Liver (tissue), 8 donors: ENCODE measurements at regions not wholly inside any gene's neighbourhood (a gene's known extent, or its start where the extent isn't known, plus 50 kb on each side); places are given as distances from the start of the nearest gene placed in this dataset.

Experiments used
- DNase-seq: peaks from one replicate; pipeline ENCODE4 v3.0.0-alpha.2; 2017; ENCODE audit warnings: low spot score
- H3K27ac ChIP-seq, 2 donors: one replicate each; pipeline ENCODE4 v1.7.0; 2013; ENCODE audit warnings: inconsistent platforms in 2 of 2, low read length in 2 of 2, control low read depth in 1 of 2, low read depth in 1 of 2, mild to moderate bottlenecking in 1 of 2
- H3K27me3 ChIP-seq, 4 donors: one replicate each; pipeline versions ENCODE4 v1.6.1 to v1.7.0; 2013; ENCODE audit warnings: low read length in 3 of 4, inconsistent platforms in 1 of 4, mild to moderate bottlenecking in 1 of 4, moderate library complexity in 1 of 4; ENCODE audit not compliant: control insufficient read depth in 4 of 4, insufficient read depth in 4 of 4
- H3K36me3 ChIP-seq, 4 donors: one replicate each; pipeline versions ENCODE4 v1.6.1 to v1.7.0; 2013; ENCODE audit warnings: low read length in 3 of 4, mild to moderate bottlenecking in 3 of 4, low read depth in 1 of 4, moderate library complexity in 1 of 4; ENCODE audit not compliant: control insufficient read depth in 4 of 4, insufficient read depth in 3 of 4
- H3K4me1 ChIP-seq, 4 donors: one replicate each; pipeline versions ENCODE4 v1.6.1 to v1.7.0; 2013; ENCODE audit warnings: low read length in 3 of 4, mild to moderate bottlenecking in 3 of 4, moderate library complexity in 1 of 4; ENCODE audit not compliant: control insufficient read depth in 4 of 4, insufficient read depth in 4 of 4
- H3K4me3 ChIP-seq, 3 donors: one replicate each; pipeline versions ENCODE4 v1.6.1 to v1.7.0; 2013; ENCODE audit warnings: low read length in 3 of 3, control low read depth in 1 of 3, low read depth in 1 of 3, mild to moderate bottlenecking in 1 of 3
- H3K9ac ChIP-seq, 2 donors: one replicate each; pipeline ENCODE4 v1.7.0; 2013; ENCODE audit warnings: low read length in 2 of 2, mild to moderate bottlenecking in 2 of 2, moderate library complexity in 2 of 2, control low read depth in 1 of 2, low read depth in 1 of 2
- H3K9me3 ChIP-seq, 4 donors: one replicate each; pipeline versions ENCODE4 v1.6.1 to v1.7.0; 2013; ENCODE audit warnings: low read length in 3 of 4; ENCODE audit not compliant: control insufficient read depth in 4 of 4
- ATF3 ChIP-seq: IDR thresholded peaks from 2 replicates; pipeline ENCODE4 v1.6.1; 2016; ENCODE audit warnings: antibody characterized with exemption
- CTCF ChIP-seq: fragments of 150-350 bp; IDR thresholded peaks from 2 replicates; pipeline ENCODE4 v1.5.1; 2017; ENCODE audit warnings: improper control_type of control experiment, low read depth, low read length; ENCODE audit not compliant: missing input control
- EGR1 ChIP-seq, 2 donors: IDR thresholded peaks; 2 replicates each; pipeline ENCODE4 v1.6.1; 2016 to 2018; ENCODE audit warnings: antibody characterized with exemption in 2 of 2, low read depth in 2 of 2
- FOXA1 ChIP-seq: IDR thresholded peaks from 2 replicates; pipeline ENCODE4 v1.6.1; 2016; ENCODE audit warnings: antibody characterized with exemption
- FOXA2 ChIP-seq: IDR thresholded peaks from 2 replicates; pipeline ENCODE4 v1.6.1; 2016; ENCODE audit warnings: antibody characterized with exemption
- HNF4A ChIP-seq, 2 donors: conservative IDR thresholded peaks; 2 replicates each; pipeline ENCODE4 v1.6.1; 2016; ENCODE audit warnings: antibody characterized with exemption in 2 of 2, mild to moderate bottlenecking in 2 of 2
- HNF4G ChIP-seq: IDR thresholded peaks from 2 replicates; pipeline ENCODE4 v1.6.1; 2016; ENCODE audit warnings: antibody characterized with exemption
- JUND ChIP-seq, 2 donors: IDR thresholded peaks; 2 replicates each; pipeline ENCODE4 v1.6.1; 2016; ENCODE audit warnings: antibody characterized with exemption in 2 of 2
- NR2F2 ChIP-seq: IDR thresholded peaks from 2 replicates; pipeline ENCODE4 v1.6.1; 2016; ENCODE audit warnings: antibody characterized with exemption
- RAD21 ChIP-seq, 2 donors: IDR thresholded peaks; 2 replicates each; pipeline ENCODE4 v1.6.1; 2016; ENCODE audit warnings: antibody characterized with exemption in 2 of 2, mild to moderate bottlenecking in 2 of 2
- REST ChIP-seq: IDR thresholded peaks from 2 replicates; pipeline ENCODE4 v1.6.1; 2016; ENCODE audit warnings: antibody characterized with exemption, mild to moderate bottlenecking
- RXRA ChIP-seq, 2 donors: IDR thresholded peaks; 2 replicates each; pipeline ENCODE4 v1.6.1; 2017 to 2018; ENCODE audit warnings: antibody characterized with exemption in 2 of 2, mild to moderate bottlenecking in 1 of 2
- SP1 ChIP-seq: IDR thresholded peaks from 2 replicates; pipeline ENCODE4 v1.6.1; 2018; ENCODE audit warnings: antibody characterized with exemption, mild to moderate bottlenecking
- YY1 ChIP-seq: IDR thresholded peaks from 2 replicates; pipeline ENCODE4 v1.6.1; 2016; ENCODE audit warnings: antibody characterized with exemption, mild to moderate bottlenecking
- ZBTB33 ChIP-seq: IDR thresholded peaks from 2 replicates; pipeline ENCODE4 v1.6.1; 2016; ENCODE audit warnings: antibody characterized with exemption
- WGBS: extraction: QIAGEN DNeasy Blood & Tissue Kit; methylation state at CpG from one replicate; pipeline ENCODE4 v1.1.7; 2013; 5-methylcytosine and 5-hydroxymethylcytosine counted together
- donor health status: healthy.
- donor health status: healthy.
- donor health status: healthy.
- donor health status: healthy.
- donor health status: healthy.

GRCh38 chr9:19895006-19895405 is 106.2 kb upstream of the SLC24A2 start:
- Histone ChIP-seq H3K4me1 (no peaks in the 10 kb centered on the region), H3K4me3 (no peak overlapping the region), H3K27ac (no peak overlapping the region), H3K36me3 (no peaks in the 10 kb centered on the region), H3K9me3 (no peaks in the 10 kb centered on the region), H3K9ac (no peak overlapping the region), H3K27me3 (no peaks in the 10 kb centered on the region)
- TF ChIP-seq CTCF (no peak), EGR1 (IDR thresholded peaks at IDR 0.05; ENCODE audit: low read depth in 2 of 2) (no peak), ATF3 (no peak), REST (no peak), RAD21 (IDR thresholded peaks at IDR 0.05) (no peak), RXRA (IDR thresholded peaks at IDR 0.05) (no peak), HNF4A (conservative IDR thresholded peaks at IDR 0.05) (no peak), NR2F2 (no peak), YY1 (no peak), JUND (IDR thresholded peaks at IDR 0.05) (no peak), HNF4G (no peak)
- no peak for DNase-seq
- 52% methylated on average over 3 of the region's 3 CpGs for WGBS

GRCh38 chr9:19885608-19886007 is 96.8 kb upstream of the SLC24A2 start:
- H3K9ac ChIP-seq = no peak overlapping the region
- H3K4me1 ChIP-seq = no peaks in the 10 kb centered on the region
- H3K36me3 ChIP-seq = no peaks in the 10 kb centered on the region
- WGBS = 89% methylated on average over 4 of the region's 4 CpGs
- H3K4me3 ChIP-seq = no peak overlapping the region
- no peaks in the 10 kb centered on the region for H3K27me3 ChIP-seq
- no peak overlapping the region for H3K27ac ChIP-seq
- DNase-seq = no peak
- H3K9me3 ChIP-seq = no peaks in the 10 kb centered on the region
- TF ChIP-seq ZBTB33 (no peak), FOXA2 (no peak), EGR1 (IDR thresholded peaks at IDR 0.05; ENCODE audit: low read depth in 2 of 2) (no peak), REST (no peak), HNF4A (conservative IDR thresholded peaks at IDR 0.05) (no peak), FOXA1 (no peak), HNF4G (no peak), RAD21 (IDR thresholded peaks at IDR 0.05) (no peak), SP1 (no peak)
